ENCODE measurements at regions not wholly inside any gene's neighbourhood (a gene's known extent, or its start where the extent isn't known, plus 50 kb on each side); places are given as distances from the start of the nearest gene placed in this dataset.

DNA sequence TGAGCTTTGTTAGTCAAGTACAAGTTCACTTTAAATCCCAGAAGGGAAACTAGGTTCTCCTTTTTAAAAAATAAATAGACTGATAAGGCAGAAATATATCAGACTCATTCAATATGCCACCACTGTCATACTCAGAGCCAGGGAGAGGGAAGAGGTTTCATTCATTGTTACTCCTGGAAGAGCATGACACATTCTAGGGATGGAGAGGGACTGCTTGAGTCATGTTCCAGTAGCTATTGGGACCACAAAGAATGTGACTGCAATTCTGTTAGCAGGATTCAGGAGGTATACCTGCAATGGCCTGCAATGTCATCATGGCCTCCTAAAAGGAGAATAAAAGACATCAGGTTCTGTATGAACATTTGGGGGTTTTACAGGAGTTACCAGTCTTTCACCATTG is 167.6 kb downstream of the TFAP2B start:
- Mint-ChIP-seq H3K9me3 (ENCODE audit: low read depth) (peaks cover 8% of the 10 kb centered on the region), H3K27ac (ENCODE audit: unreplicated experiment) (no peak overlapping the region), H3K4me1 (ENCODE audit: low read depth) (peaks cover 8% of the 10 kb centered on the region), H3K36me3 (ENCODE audit: low read depth) (peaks cover 3% of the 10 kb centered on the region), H3K4me3 (ENCODE audit: unreplicated experiment) (no peak overlapping the region), H3K27me3 (ENCODE audit: low read depth) (no peaks in the 10 kb centered on the region)
- TF ChIP-seq, protein P1, sequence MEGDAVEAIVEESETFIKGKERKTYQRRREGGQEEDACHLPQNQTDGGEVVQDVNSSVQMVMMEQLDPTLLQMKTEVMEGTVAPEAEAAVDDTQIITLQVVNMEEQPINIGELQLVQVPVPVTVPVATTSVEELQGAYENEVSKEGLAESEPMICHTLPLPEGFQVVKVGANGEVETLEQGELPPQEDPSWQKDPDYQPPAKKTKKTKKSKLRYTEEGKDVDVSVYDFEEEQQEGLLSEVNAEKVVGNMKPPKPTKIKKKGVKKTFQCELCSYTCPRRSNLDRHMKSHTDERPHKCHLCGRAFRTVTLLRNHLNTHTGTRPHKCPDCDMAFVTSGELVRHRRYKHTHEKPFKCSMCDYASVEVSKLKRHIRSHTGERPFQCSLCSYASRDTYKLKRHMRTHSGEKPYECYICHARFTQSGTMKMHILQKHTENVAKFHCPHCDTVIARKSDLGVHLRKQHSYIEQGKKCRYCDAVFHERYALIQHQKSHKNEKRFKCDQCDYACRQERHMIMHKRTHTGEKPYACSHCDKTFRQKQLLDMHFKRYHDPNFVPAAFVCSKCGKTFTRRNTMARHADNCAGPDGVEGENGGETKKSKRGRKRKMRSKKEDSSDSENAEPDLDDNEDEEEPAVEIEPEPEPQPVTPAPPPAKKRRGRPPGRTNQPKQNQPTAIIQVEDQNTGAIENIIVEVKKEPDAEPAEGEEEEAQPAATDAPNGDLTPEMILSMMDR (IDR thresholded peaks at IDR 0.05) = no peak
- DNase-seq (ENCODE audit: low spot score) = no peak

DNA sequence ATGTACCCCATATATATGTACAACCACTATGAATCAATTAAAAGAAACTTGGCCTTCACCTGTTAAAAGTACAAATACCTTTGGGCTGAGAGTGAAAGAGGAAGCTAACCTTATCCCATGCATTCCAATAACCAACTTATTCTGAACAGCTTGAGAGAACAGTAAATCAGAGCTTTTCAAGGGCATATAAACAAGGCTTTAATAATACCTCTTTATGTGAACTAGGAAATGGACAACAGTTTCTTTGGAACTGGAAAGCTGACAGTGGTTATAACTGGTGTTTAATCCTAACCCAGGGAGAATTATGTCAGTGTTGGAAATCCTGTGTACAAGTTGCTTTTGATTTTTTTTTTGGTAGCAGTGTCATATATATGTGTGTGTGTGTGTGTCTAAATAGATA is 170.5 kb downstream of the TFAP2B start:
- H3K27ac Mint-ChIP-seq (ENCODE audit: unreplicated experiment) = no peak overlapping the region
- peaks cover 11% of the 10 kb centered on the region for H3K4me1 Mint-ChIP-seq (ENCODE audit: low read depth)
- H3K27me3 Mint-ChIP-seq (ENCODE audit: low read depth) = no peaks in the 10 kb centered on the region
- TF ChIP-seq, protein P1 (IDR thresholded peaks at IDR 0.05) = no peak
- DNase-seq (ENCODE audit: low spot score) = no peak
- H3K36me3 Mint-ChIP-seq (ENCODE audit: low read depth) = peaks cover 3% of the 10 kb centered on the region
- no peak overlapping the region for H3K4me3 Mint-ChIP-seq (ENCODE audit: unreplicated experiment)
- peaks cover 8% of the 10 kb centered on the region for H3K9me3 Mint-ChIP-seq (ENCODE audit: low read depth)

DNA sequence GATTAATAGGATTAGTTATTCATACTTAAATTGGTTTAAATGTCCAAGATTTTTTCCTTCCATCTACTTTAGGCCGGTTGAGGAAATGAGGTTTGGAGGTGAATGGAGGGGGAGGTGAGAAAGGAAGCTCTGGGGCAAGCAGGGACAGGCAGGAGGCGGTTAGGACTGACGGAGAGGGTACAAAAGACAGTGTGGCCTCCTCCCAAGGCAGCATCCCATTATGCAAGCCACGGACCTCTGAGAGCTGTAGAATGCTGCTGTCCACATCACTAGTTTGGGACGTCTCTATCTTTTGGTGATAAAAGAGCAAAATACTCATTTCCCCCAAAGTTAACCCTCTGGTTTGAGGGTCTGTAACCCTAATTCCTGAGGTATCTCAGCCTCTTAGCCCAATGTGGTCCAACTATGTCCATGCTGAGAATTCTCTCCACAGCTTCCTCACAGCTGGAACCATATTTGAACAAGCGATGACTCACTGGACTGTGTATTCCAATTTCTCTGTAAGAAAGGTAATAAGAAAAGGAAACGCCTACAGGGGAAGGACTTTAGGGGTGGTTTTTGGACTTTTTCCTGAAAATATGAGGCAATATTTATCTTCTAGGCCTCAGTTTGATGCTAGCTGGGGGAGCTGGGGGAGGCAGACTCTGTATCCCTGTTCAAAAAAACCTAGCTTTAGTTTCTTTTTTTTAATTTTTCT is 172.2 kb downstream of the TFAP2B start:
- H3K9me3 Mint-ChIP-seq (ENCODE audit: low read depth) = peaks cover 8% of the 10 kb centered on the region
- peak overlapping the region; percentile 64 for H3K27ac Mint-ChIP-seq (ENCODE audit: unreplicated experiment)
- peaks cover 3% of the 10 kb centered on the region for H3K36me3 Mint-ChIP-seq (ENCODE audit: low read depth)
- TF ChIP-seq, protein P1 (IDR thresholded peaks at IDR 0.05) = no peak
- H3K27me3 Mint-ChIP-seq (ENCODE audit: low read depth) = no peaks in the 10 kb centered on the region
- H3K4me3 Mint-ChIP-seq (ENCODE audit: unreplicated experiment) = no peak overlapping the region
- DNase-seq (ENCODE audit: low spot score) = no peak
- H3K4me1 Mint-ChIP-seq (ENCODE audit: low read depth) = peaks cover 11% of the 10 kb centered on the region

DNA sequence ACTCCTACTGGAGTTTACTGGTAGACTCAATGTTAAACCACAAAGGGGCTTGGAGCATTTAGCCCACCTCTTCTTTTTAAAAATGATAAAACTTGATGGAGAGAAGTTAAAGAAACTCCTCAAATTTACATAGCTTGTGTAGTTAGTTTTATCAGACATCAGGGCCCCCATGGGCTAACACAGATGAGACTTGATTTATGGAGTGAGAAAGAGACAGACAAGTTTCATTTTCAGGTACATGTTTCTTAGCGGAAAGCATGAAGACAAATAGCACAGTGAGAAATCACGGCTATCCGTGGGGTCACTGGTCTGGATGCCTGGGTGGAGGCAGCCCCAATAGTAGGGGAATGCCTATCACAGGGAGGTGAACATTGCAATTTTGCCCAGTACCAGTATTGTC is 173.6 kb downstream of the TFAP2B start:
- Mint-ChIP-seq H3K4me1 (ENCODE audit: low read depth) (peaks cover 11% of the 10 kb centered on the region), H3K4me3 (ENCODE audit: unreplicated experiment) (no peak overlapping the region), H3K9me3 (ENCODE audit: low read depth) (peaks cover 8% of the 10 kb centered on the region), H3K27ac (ENCODE audit: unreplicated experiment) (no peak overlapping the region), H3K27me3 (ENCODE audit: low read depth) (no peaks in the 10 kb centered on the region), H3K36me3 (ENCODE audit: low read depth) (peaks cover 3% of the 10 kb centered on the region)
- DNase-seq (ENCODE audit: low spot score) = no peak
- TF ChIP-seq, protein P1 (IDR thresholded peaks at IDR 0.05) = no peak

DNA sequence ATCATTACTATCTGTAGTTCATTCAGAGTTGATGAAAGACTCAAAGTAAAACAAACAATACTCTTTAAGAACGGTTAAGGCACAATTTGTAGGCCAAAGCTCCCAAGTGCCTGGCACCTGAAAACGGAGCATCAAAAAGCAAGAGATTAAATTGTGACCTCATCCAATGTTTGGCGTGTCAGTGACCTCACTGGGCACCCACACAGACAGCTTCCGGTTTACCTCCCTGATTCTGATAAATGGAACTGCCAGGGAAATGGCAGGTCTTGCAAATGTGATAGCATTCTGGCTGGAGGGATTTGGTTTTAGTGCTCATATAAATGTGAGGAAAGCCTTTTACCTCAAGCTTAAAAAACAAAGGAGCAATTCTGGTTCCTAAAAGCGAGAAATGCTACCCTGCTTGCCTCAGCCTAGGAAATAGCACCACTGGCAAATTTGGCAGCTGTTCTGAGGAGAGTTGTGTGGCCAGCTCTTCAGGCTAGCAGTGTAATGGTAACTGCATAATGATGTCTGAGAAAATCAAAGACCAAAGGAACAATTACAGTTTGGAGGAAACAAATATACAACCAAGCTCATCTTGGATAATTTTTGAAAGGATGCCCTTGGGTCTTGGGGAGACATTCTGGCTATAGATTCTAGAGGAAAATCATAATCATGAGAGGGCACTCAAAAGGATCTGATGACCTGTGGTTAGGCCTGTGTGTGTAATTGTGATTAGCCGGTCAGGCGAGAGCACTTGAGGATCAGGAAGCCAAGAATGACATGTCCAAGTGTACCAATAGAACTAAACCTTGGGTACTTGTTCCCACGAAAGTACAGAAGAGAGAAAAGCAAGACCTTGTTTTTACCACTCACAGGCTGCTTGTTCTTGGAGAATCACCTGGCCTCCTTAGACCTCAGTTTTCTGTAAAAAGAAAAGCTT is 174.3 kb downstream of the TFAP2B start:
- H3K27me3 Mint-ChIP-seq (ENCODE audit: low read depth) = no peaks in the 10 kb centered on the region
- no peak for DNase-seq (ENCODE audit: low spot score)
- H3K4me1 Mint-ChIP-seq (ENCODE audit: low read depth) = peaks cover 11% of the 10 kb centered on the region
- TF ChIP-seq, protein P1 (IDR thresholded peaks at IDR 0.05) = no peak
- no peak overlapping the region for H3K4me3 Mint-ChIP-seq (ENCODE audit: unreplicated experiment)
- no peak overlapping the region for H3K27ac Mint-ChIP-seq (ENCODE audit: unreplicated experiment)
- peaks cover 3% of the 10 kb centered on the region for H3K36me3 Mint-ChIP-seq (ENCODE audit: low read depth)
- peaks cover 4% of the 10 kb centered on the region for H3K9me3 Mint-ChIP-seq (ENCODE audit: low read depth)
